OCI-LY1 (cell line): ENCODE measurements at regions not wholly inside any gene's neighbourhood (a gene's known extent, or its start where the extent isn't known, plus 50 kb on each side); places are given as distances from the start of the nearest gene placed in this dataset.

Source experiments
- H2AFZ ChIP-seq: fragments of 200-600 bp; sonication (generic), shearing (Covaris generic); 2 replicates; pipeline ENCODE4 v1.6.0; 2014; ENCODE audit warnings: antibody characterized with exemption, mild to moderate bottlenecking, low read length
- H3F3A ChIP-seq: fragments of 200-600 bp; sonication (generic), shearing (Covaris generic); 2 replicates; pipeline ENCODE4 v1.6.0; 2014; ENCODE audit warnings: mild to moderate bottlenecking, antibody characterized with exemption, low read length, moderate library complexity; ENCODE audit not compliant: insufficient read depth
- H3K27ac ChIP-seq: fragments of 200-600 bp; sonication (generic); 2 replicates; pipeline ENCODE4 v1.5.1; 2014; ENCODE audit warnings: low read length, mixed run types, mild to moderate bottlenecking, low read depth; ENCODE audit not compliant: poor library complexity, severe bottlenecking
- H3K27me3 ChIP-seq: fragments of 200-600 bp; sonication (generic); 2 replicates; pipeline ENCODE4 v1.6.0; 2014; ENCODE audit warnings: antibody characterized with exemption, mild to moderate bottlenecking, low read length, moderate library complexity; ENCODE audit not compliant: insufficient read depth
- H3K36me3 ChIP-seq: fragments of 200-600 bp; sonication (generic); 2 replicates; pipeline ENCODE4 v1.6.1; 2014; ENCODE audit warnings: mild to moderate bottlenecking, antibody characterized with exemption, low read length, moderate library complexity, mixed read lengths; ENCODE audit not compliant: insufficient read depth
- H3K4me1 ChIP-seq: fragments of 200-600 bp; sonication (generic); 2 replicates; pipeline ENCODE4 v1.5.1; 2014; ENCODE audit warnings: mild to moderate bottlenecking, low read length, moderate library complexity; ENCODE audit not compliant: insufficient read depth, severe bottlenecking
- H3K4me2 ChIP-seq: fragments of 200-600 bp; sonication (generic), shearing (Covaris generic); 2 replicates; pipeline ENCODE4 v1.6.1; 2014; ENCODE audit warnings: low read length
- H3K4me3 ChIP-seq: fragments of 200-600 bp; sonication (generic); 2 replicates; pipeline ENCODE4 v1.5.1; 2014; ENCODE audit warnings: low read length, low read depth, mild to moderate bottlenecking, mixed read lengths; ENCODE audit not compliant: poor library complexity, severe bottlenecking
- H3K79me2 ChIP-seq: fragments of 200-600 bp; shearing (Covaris generic); 2 replicates; pipeline ENCODE4 v1.6.1; 2016; ENCODE audit warnings: mixed run types, low read length, mixed read lengths; ENCODE audit not compliant: insufficient read depth
- H3K9ac ChIP-seq: fragments of 200-600 bp; sonication (generic), shearing (Covaris generic); 2 replicates; pipeline ENCODE4 v1.6.1; 2014; ENCODE audit warnings: mild to moderate bottlenecking, low read length, mixed read lengths
- H3K9me2 ChIP-seq: fragments of 200-600 bp; sonication (generic), shearing (Covaris generic); 2 replicates; pipeline ENCODE4 v1.6.1; 2014; ENCODE audit warnings: low read depth, mild to moderate bottlenecking, low read length, mixed read lengths
- H3K9me3 ChIP-seq: fragments of 200-600 bp; shearing (Covaris generic); 2 replicates; pipeline ENCODE4 v1.6.1; 2014; ENCODE audit warnings: low read length, mixed read lengths
- H4K20me1 ChIP-seq: fragments of 200-600 bp; sonication (generic), shearing (Covaris generic); 2 replicates; pipeline ENCODE4 v1.6.0; 2016; ENCODE audit warnings: mild to moderate bottlenecking, low read length; ENCODE audit not compliant: insufficient read depth
- CTCF ChIP-seq: fragments of 200-600 bp; sonication (generic), shearing (Covaris generic); IDR thresholded peaks from 2 replicates; pipeline ENCODE4 v1.5.1; 2017; ENCODE audit warnings: mild to moderate bottlenecking, antibody characterized with exemption, low read length, moderate library complexity, mixed read lengths
- EZH2 ChIP-seq: fragments of 200-600 bp; sonication (generic), shearing (Covaris generic); IDR thresholded peaks from 2 replicates; pipeline ENCODE4 v1.8.0; 2017; ENCODE audit warnings: borderline replicate concordance, mixed run types, mild to moderate bottlenecking, antibody characterized with exemption, low read length, moderate library complexity, mixed read lengths

- H3F3A ChIP-seq: no peaks in the 10 kb centered on the region
- H3K36me3 ChIP-seq: no peaks in the 10 kb centered on the region
- no peaks in the 10 kb centered on the region for H3K79me2 ChIP-seq
- H3K9ac ChIP-seq: no peak overlapping the region
- H3K4me1 ChIP-seq: peaks cover 7% of the 10 kb centered on the region
- H3K9me3 ChIP-seq: no peaks in the 10 kb centered on the region
- H2AFZ ChIP-seq: no peak overlapping the region
- no peak overlapping the region for H3K4me2 ChIP-seq
- H3K27ac ChIP-seq: no peak overlapping the region
- no peaks in the 10 kb centered on the region for H4K20me1 ChIP-seq
- H3K9me2 ChIP-seq: no peaks in the 10 kb centered on the region
- H3K4me3 ChIP-seq: no peak overlapping the region
- no peaks in the 10 kb centered on the region for H3K27me3 ChIP-seq
- TF ChIP-seq EZH2: no peak
- no peak for TF ChIP-seq CTCF
Measured at GRCh38 chr2:8088810-8089209, 593.0 kb upstream of the ID2 start.

GRCh38 chr2:8089596-8089995 lies 592.3 kb upstream of the ID2 start:
- Histone ChIP-seq H3K4me2 (no peak overlapping the region), H3K36me3 (no peaks in the 10 kb centered on the region), H3K4me3 (no peak overlapping the region), H3K4me1 (peaks cover 7% of the 10 kb centered on the region), H3K27ac (no peak overlapping the region), H3K9me3 (no peaks in the 10 kb centered on the region), H2AFZ (no peak overlapping the region), H3F3A (no peaks in the 10 kb centered on the region), H3K9ac (no peak overlapping the region), H3K9me2 (no peaks in the 10 kb centered on the region), H3K79me2 (no peaks in the 10 kb centered on the region), H4K20me1 (no peaks in the 10 kb centered on the region), H3K27me3 (no peaks in the 10 kb centered on the region)
- TF ChIP-seq CTCF (no peak), EZH2 (no peak)

GRCh38 chr2:8090748-8091700 lies 590.8 kb upstream of the ID2 start:
- Histone ChIP-seq H3K4me3 (no peak overlapping the region), H3K4me2 (no peak overlapping the region), H3F3A (no peaks in the 10 kb centered on the region), H3K79me2 (no peaks in the 10 kb centered on the region), H3K9ac (no peak overlapping the region), H3K9me3 (no peaks in the 10 kb centered on the region), H4K20me1 (no peaks in the 10 kb centered on the region), H3K36me3 (no peaks in the 10 kb centered on the region), H3K27me3 (no peaks in the 10 kb centered on the region), H2AFZ (peak overlapping the region; percentile 37; the same call in 1 of the 2 replicates), H3K9me2 (no peaks in the 10 kb centered on the region), H3K27ac (no peak overlapping the region), H3K4me1 (peaks cover 7% of the 10 kb centered on the region)
- TF ChIP-seq CTCF: no peak
- no peak for TF ChIP-seq EZH2
